Neuronal stem cell (in vitro differentiated cells): ENCODE measurements at regions not wholly inside any gene's neighbourhood (a gene's known extent, or its start where the extent isn't known, plus 50 kb on each side); places are given as distances from the start of the nearest gene placed in this dataset.
A peak's percentile ranks its signal among the peaks of the same experiment; 100 is the strongest.

Experiments
- DNase-seq: peaks from one replicate; pipeline ENCODE4 v3.0.0-alpha.2; 2013; ENCODE audit warnings: low spot score
- H2AFZ ChIP-seq: one replicate; pipeline ENCODE4 v1.6.1; 2013; ENCODE audit warnings: mild to moderate bottlenecking, low read length, inconsistent platforms
- H2AK5ac ChIP-seq: 2 replicates; pipeline ENCODE4 v1.6.1; 2013; ENCODE audit warnings: low read depth, mild to moderate bottlenecking, inconsistent platforms, low read length, moderate library complexity, mixed read lengths
- H2BK120ac ChIP-seq: 2 replicates; pipeline ENCODE4 v1.6.1; 2013; ENCODE audit warnings: low read depth, mild to moderate bottlenecking, inconsistent platforms, low read length, moderate library complexity, mixed read lengths
- H2BK12ac ChIP-seq: one replicate; pipeline ENCODE4 v1.6.1; 2013; ENCODE audit warnings: low read length, inconsistent platforms
- H2BK15ac ChIP-seq: 2 replicates; pipeline ENCODE4 v1.6.1; 2013; ENCODE audit warnings: mild to moderate bottlenecking, low read length, inconsistent platforms, mixed read lengths
- H2BK5ac ChIP-seq: one replicate; pipeline ENCODE4 v1.6.1; 2013; ENCODE audit warnings: inconsistent platforms, mild to moderate bottlenecking, low read length, moderate library complexity
- H3K14ac ChIP-seq: one replicate; pipeline ENCODE4 v1.6.1; 2013; ENCODE audit warnings: low read length, inconsistent platforms
- H3K18ac ChIP-seq: 2 replicates; pipeline ENCODE4 v1.6.1; 2013; ENCODE audit warnings: low read length, inconsistent platforms
- H3K23ac ChIP-seq: 2 replicates; pipeline ENCODE4 v1.6.1; 2013; ENCODE audit warnings: low read depth, mild to moderate bottlenecking, mixed read lengths, low read length, inconsistent platforms; ENCODE audit not compliant: poor library complexity
- H3K27ac ChIP-seq: replicated peaks from 3 replicates; pipeline ENCODE4 v1.5.1; 2013; ENCODE audit warnings: low read length, inconsistent platforms
- H3K27me3 ChIP-seq, 3 experiments: 2 replicates each; pipeline ENCODE4 v1.6.1; 2013; ENCODE audit warnings: low read length in 3 of 3, mild to moderate bottlenecking in 2 of 3, inconsistent platforms in 1 of 3, low read depth in 1 of 3, mixed read lengths in 1 of 3, moderate library complexity in 1 of 3; ENCODE audit not compliant: control insufficient read depth in 3 of 3, insufficient read depth in 3 of 3
- H3K36me3 ChIP-seq, 2 donors: replicated peaks in 1 of 2; 2 replicates each; pipeline ENCODE4 v1.6.1; 2013; ENCODE audit warnings: low read length in 2 of 2; ENCODE audit not compliant: control insufficient read depth in 2 of 2, insufficient read depth in 2 of 2
- H3K4ac ChIP-seq: 2 replicates; pipeline ENCODE4 v1.6.1; 2013; ENCODE audit warnings: inconsistent platforms, mild to moderate bottlenecking, low read length, moderate library complexity
- H3K4me1 ChIP-seq, 2 donors: 1 replicate in 1 of 2; 2 replicates in 1 of 2; pipeline ENCODE4 v1.6.1; 2013; ENCODE audit warnings: low read length in 2 of 2, low read depth in 1 of 2; ENCODE audit not compliant: control insufficient read depth in 2 of 2, insufficient read depth in 1 of 2
- H3K4me2 ChIP-seq: one replicate; pipeline ENCODE4 v1.6.1; 2013; ENCODE audit warnings: mild to moderate bottlenecking, low read length, inconsistent platforms; ENCODE audit not compliant: insufficient read depth, poor library complexity, severe bottlenecking
- H3K4me3 ChIP-seq, 2 donors: 2 replicates each; pipeline ENCODE4 v1.5.1; 2013; ENCODE audit warnings: low read length in 2 of 2, mild to moderate bottlenecking in 2 of 2, inconsistent platforms in 1 of 2, moderate library complexity in 1 of 2
- H3K79me1 ChIP-seq: one replicate; pipeline ENCODE4 v1.6.1; 2013; ENCODE audit warnings: low read depth, mild to moderate bottlenecking, inconsistent platforms, low read length, moderate library complexity
- H3K9ac ChIP-seq: one replicate; pipeline ENCODE4 v1.6.1; 2013; ENCODE audit warnings: mild to moderate bottlenecking, low read depth, low read length, inconsistent platforms; ENCODE audit not compliant: poor library complexity
- H3K9me3 ChIP-seq, 2 donors: replicated peaks in 1 of 2; 2 replicates each; pipeline versions ENCODE3 to v1.6.1; 2013; ENCODE audit warnings: low read length in 2 of 2, mild to moderate bottlenecking in 2 of 2, inconsistent platforms in 1 of 2, low read depth in 1 of 2, mixed read lengths in 1 of 2, moderate library complexity in 1 of 2; ENCODE audit not compliant: control insufficient read depth in 2 of 2, insufficient read depth in 1 of 2
- H4K8ac ChIP-seq: one replicate; pipeline ENCODE4 v1.6.1; 2013; ENCODE audit warnings: low read depth, mild to moderate bottlenecking, inconsistent platforms, low read length, moderate library complexity
- H4K91ac ChIP-seq: one replicate; pipeline ENCODE4 v1.6.1; 2013; ENCODE audit warnings: low read length, low read depth, mild to moderate bottlenecking, inconsistent platforms; ENCODE audit not compliant: poor library complexity
- WGBS, 2 donors: extraction: QIAGEN DNeasy Blood & Tissue Kit; methylation state at CpG; one replicate each; pipeline ENCODE4 v1.1.7; 2013; ENCODE audit warnings: missing lambda C conversion rate in 2 of 2, mixed read lengths in 1 of 2; ENCODE audit not compliant: insufficient read length in 2 of 2, insufficient replicate concordance in 1 of 2; ENCODE audit errors: extremely low coverage in 2 of 2; 5-methylcytosine and 5-hydroxymethylcytosine counted together

- H4K8ac ChIP-seq = no peak overlapping the region
- no peaks in the 10 kb centered on the region for H3K27me3 ChIP-seq
- H3K27ac ChIP-seq = no peak overlapping the region
- no peak overlapping the region for H2BK15ac ChIP-seq
- WGBS, 2 donors = no CpG with 5 or more reads among the region's 3 CpGs
- H3K4me1 ChIP-seq = no peaks in the 10 kb centered on the region
- no peak overlapping the region for H3K18ac ChIP-seq
- H2BK120ac ChIP-seq = no peak overlapping the region
- no peaks in the 10 kb centered on the region for H3K79me1 ChIP-seq
- no peak overlapping the region for H3K14ac ChIP-seq
- no peak overlapping the region for H2BK12ac ChIP-seq
- H3K36me3 ChIP-seq = no peaks in the 10 kb centered on the region
- no peak overlapping the region for H3K9ac ChIP-seq
- no peak overlapping the region for H3K4ac ChIP-seq
- H3K9me3 ChIP-seq = peaks cover 0 to 5% of the 10 kb centered on the region in 2 donors
- no peak overlapping the region for H2BK5ac ChIP-seq
- H3K23ac ChIP-seq = no peak overlapping the region
- DNase-seq = no peak
- H4K91ac ChIP-seq = no peak overlapping the region
- no peak overlapping the region for H2AK5ac ChIP-seq
- H2AFZ ChIP-seq = no peak overlapping the region
- H3K4me2 ChIP-seq = no peak overlapping the region
- no peak overlapping the region for H3K4me3 ChIP-seq
Observed at GRCh38 chr1:185656663-185657062, 77.5 kb upstream of the HMCN1 start.

- H3K79me1 ChIP-seq = no peaks in the 10 kb centered on the region
- no peak overlapping the region for H3K4ac ChIP-seq
- no peak overlapping the region for H2AFZ ChIP-seq
- H2AK5ac ChIP-seq = no peak overlapping the region
- DNase-seq = no peak
- H3K18ac ChIP-seq = no peak overlapping the region
- H2BK12ac ChIP-seq = no peak overlapping the region
- no peak overlapping the region for H3K14ac ChIP-seq
- no peak overlapping the region for H4K91ac ChIP-seq
- H3K4me1 ChIP-seq = no peaks in the 10 kb centered on the region
- no peak overlapping the region for H3K23ac ChIP-seq
- peaks cover 0 to 1% of the 10 kb centered on the region in 2 donors for H3K36me3 ChIP-seq
- H3K4me2 ChIP-seq = no peak overlapping the region
- no peak overlapping the region for H2BK5ac ChIP-seq
- H3K9me3 ChIP-seq = peaks cover 2 to 5% of the 10 kb centered on the region in 2 donors
- H3K9ac ChIP-seq = no peak overlapping the region
- no peaks in the 10 kb centered on the region for H3K27me3 ChIP-seq
- no peak overlapping the region for H3K27ac ChIP-seq
- H2BK15ac ChIP-seq = no peak overlapping the region
- H3K4me3 ChIP-seq = no peak overlapping the region
- no peak overlapping the region for H4K8ac ChIP-seq
- no peak overlapping the region for H2BK120ac ChIP-seq
Observed at GRCh38 chr1:185654952-185655314, 79.3 kb upstream of the HMCN1 start.

DNA sequence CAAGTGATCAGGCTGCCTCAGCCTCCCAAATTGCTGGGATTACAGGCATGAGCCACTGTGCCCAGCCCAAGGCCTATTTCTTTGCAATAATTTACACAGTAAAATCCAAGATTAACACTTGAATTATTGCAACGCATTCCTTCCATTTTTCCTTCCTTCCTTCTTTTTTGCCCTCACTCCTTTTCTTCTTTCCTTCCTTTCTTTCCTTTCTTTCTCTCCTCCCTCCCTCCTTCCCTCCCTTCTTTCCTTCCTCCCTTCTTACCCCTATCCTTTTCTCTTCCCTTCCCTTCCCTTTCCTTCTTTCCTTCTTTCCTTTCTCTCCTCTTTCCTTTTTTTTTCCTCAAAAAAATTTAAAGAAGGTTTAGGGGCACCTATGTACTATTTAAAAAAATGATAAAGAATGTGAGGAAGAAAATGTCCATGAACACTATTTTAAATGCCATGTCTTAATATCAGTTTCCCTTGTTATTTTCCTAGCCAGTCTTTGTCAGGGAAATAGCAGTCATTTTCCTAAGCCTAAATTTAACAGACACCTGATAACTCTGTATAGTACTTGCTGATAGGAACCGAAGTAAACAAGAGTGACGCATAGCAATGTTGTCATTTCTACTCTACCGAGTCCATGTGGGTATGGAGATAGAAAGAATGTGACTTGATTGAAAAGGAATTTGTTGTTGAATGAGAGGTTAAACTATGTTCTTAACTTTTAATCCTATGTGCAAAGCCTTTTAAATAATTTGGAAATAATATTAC, 79.8 kb upstream of the HMCN1 start:
- H3K4me2 ChIP-seq = no peak overlapping the region
- peaks cover 0 to 1% of the 10 kb centered on the region in 2 donors for H3K36me3 ChIP-seq
- 100% methylated on average over 1 of the region's 4 CpGs; no CpG with 5 or more reads in 1 of the 2 donors for WGBS, 2 donors
- H3K4me3 ChIP-seq = no peak overlapping the region
- H2BK12ac ChIP-seq = no peak overlapping the region
- H3K9ac ChIP-seq = no peak overlapping the region
- no peaks in the 10 kb centered on the region for H3K27me3 ChIP-seq
- peak overlapping the region; percentile 75 for H2BK15ac ChIP-seq
- peaks cover 2 to 10% of the 10 kb centered on the region in 2 donors for H3K9me3 ChIP-seq
- no peak for DNase-seq
- H4K91ac ChIP-seq = no peak overlapping the region
- H4K8ac ChIP-seq = no peak overlapping the region
- no peaks in the 10 kb centered on the region for H3K79me1 ChIP-seq
- no peak overlapping the region for H3K14ac ChIP-seq
- H3K18ac ChIP-seq = no peak overlapping the region
- no peak overlapping the region for H2AK5ac ChIP-seq
- H3K23ac ChIP-seq = no peak overlapping the region
- no peak overlapping the region for H2BK120ac ChIP-seq
- H3K4ac ChIP-seq = no peak overlapping the region
- H2BK5ac ChIP-seq = no peak overlapping the region
- no peaks in the 10 kb centered on the region for H3K4me1 ChIP-seq
- no peak overlapping the region for H2AFZ ChIP-seq
- H3K27ac ChIP-seq = no peak overlapping the region

DNA sequence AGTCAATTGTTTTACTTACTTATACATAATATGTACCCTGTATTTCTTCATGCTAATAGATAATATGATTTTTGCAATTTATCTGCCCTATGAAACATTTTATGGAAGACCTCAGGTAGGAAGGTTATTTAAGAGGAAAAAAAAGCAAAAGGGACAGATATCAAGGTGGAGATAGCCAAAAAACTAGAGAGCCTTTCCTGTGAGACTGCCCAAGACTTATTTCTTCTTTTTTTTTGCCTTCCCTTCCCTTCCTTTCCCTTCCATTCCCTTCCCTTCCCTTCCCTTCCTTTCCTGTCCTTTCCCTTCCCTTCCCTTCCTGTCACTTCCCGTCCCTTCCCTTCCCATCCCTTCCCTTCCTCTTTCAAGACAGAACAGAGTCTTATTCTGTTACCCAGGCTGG, 80.6 kb upstream of the HMCN1 start:
- Histone ChIP-seq H4K91ac (no peak overlapping the region), H3K23ac (no peak overlapping the region), H3K4ac (no peak overlapping the region), H3K27me3 (no peaks in the 10 kb centered on the region), H2BK15ac (peak overlapping the region; percentile 75), H3K9me3 (peaks cover 5 to 12% of the 10 kb centered on the region in 2 donors), H3K9ac (no peak overlapping the region), H3K79me1 (no peaks in the 10 kb centered on the region), H3K4me3 (no peak overlapping the region), H4K8ac (no peak overlapping the region), H3K18ac (no peak overlapping the region), H3K4me1 (no peaks in the 10 kb centered on the region), H2BK5ac (no peak overlapping the region), H2BK12ac (no peak overlapping the region), H2AFZ (no peak overlapping the region), H3K14ac (no peak overlapping the region), H2AK5ac (no peak overlapping the region), H3K36me3 (peaks cover 0 to 1% of the 10 kb centered on the region in 2 donors), H2BK120ac (no peak overlapping the region), H3K27ac (no peak overlapping the region), H3K4me2 (no peak overlapping the region)
- no peak for DNase-seq
- no CpG with 5 or more reads among the region's 1 CpG for WGBS, 2 donors
